Testis (tissue), 2 donors: ENCODE measurements at regions not wholly inside any gene's neighbourhood (a gene's known extent, or its start where the extent isn't known, plus 50 kb on each side); places are given as distances from the start of the nearest gene placed in this dataset.

Experiments used
- POLR2A ChIP-seq: fragments of 450-650 bp; IDR thresholded peaks from one replicate; pipeline ENCODE4 v1.6.1; 2017; ENCODE audit warnings: antibody characterized with exemption, mild to moderate bottlenecking, moderate library complexity
- TF ChIP-seq, protein P1 (sequence below), 3 experiments: fragments of 450-650 bp in 2 of 3; fragments of 200-600 bp in 1 of 3; sonication (generic) in 1 of 3; IDR thresholded peaks; one replicate each; pipeline ENCODE4 v1.5.1; 2016 to 2019; ENCODE audit warnings: antibody characterized with exemption in 3 of 3, mild to moderate bottlenecking in 2 of 3, moderate library complexity in 1 of 3

DNA sequence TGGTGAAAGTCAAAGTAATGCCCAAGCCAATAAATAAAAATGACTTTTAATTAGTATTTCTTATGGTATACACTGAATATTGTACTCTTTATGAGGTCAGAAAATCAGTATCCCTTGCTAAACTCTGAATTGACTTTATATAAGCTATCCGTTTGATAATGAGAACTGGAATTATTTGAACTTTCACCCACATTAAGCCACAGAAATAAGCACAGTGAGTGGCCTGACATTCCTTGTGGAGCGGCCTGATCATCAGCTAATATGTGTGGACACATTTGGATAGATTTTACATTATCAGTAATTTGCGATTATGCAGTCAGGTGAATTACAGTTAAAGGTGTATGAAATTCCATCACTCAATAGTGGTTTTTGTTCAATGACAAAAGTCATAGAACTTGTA lies 136.0 kb upstream of the CBLB start:
- TF ChIP-seq, protein P1, sequence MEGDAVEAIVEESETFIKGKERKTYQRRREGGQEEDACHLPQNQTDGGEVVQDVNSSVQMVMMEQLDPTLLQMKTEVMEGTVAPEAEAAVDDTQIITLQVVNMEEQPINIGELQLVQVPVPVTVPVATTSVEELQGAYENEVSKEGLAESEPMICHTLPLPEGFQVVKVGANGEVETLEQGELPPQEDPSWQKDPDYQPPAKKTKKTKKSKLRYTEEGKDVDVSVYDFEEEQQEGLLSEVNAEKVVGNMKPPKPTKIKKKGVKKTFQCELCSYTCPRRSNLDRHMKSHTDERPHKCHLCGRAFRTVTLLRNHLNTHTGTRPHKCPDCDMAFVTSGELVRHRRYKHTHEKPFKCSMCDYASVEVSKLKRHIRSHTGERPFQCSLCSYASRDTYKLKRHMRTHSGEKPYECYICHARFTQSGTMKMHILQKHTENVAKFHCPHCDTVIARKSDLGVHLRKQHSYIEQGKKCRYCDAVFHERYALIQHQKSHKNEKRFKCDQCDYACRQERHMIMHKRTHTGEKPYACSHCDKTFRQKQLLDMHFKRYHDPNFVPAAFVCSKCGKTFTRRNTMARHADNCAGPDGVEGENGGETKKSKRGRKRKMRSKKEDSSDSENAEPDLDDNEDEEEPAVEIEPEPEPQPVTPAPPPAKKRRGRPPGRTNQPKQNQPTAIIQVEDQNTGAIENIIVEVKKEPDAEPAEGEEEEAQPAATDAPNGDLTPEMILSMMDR (IDR thresholded peaks at IDR 0.05), result no peak
- no peak for TF ChIP-seq POLR2A
